HG02870 (cell line): ENCODE measurements at regions not wholly inside any gene's neighbourhood (a gene's known extent, or its start where the extent isn't known, plus 50 kb on each side); places are given as distances from the start of the nearest gene placed in this dataset.

ENCODE experiments used
- ATAC-seq: cut with Tn5 transposase; IDR thresholded peaks from one replicate; pipeline ENCODE4 v1.9.1; 2021; ENCODE audit warnings: mild to moderate bottlenecking, moderate library complexity; ENCODE audit not compliant: unreplicated experiment

DNA sequence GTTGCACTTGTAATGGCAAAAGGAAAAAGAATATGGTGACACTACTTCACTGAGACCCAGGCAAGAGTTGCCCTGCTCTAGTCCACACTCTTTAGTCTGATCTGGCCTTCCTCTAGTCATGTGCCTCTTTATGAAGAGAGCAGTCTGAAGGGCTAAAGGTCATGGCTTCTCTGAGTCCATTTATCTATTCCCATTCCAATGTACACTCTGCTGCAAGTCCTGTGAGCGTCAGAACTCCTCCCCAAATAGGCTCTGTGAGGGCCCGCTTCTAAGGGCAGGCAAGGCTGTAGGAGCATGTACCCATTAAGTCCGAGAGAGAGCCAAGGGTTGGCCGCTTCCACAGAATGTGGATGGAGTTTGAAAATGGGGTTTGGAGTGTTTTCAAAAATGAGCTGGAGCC, 209.3 kb downstream of the AHR start:
- no peak for ATAC-seq

DNA sequence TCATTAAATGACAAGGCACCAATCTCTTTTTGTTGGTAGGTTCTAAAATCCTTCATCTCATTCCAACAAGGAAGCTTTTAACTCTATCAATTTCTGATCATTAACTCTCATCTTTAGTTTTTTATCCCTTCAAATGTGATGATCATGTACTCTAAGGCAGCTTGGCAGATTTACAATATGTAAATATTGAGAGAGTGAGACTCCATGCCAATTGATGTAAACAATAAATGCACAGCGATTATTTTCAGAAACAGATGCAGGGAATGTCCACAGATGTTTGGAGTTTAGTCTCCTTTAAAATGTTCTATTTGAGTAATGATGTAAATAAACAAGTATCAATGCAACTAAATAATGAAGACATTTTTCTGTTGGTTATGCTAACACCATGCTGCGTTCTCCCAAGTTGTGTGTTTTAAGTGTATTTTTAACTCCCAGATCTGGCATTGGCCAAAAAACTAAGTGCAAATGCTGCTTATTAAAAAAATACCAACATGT, 213.8 kb downstream of the AHR start:
- no peak for ATAC-seq

DNA sequence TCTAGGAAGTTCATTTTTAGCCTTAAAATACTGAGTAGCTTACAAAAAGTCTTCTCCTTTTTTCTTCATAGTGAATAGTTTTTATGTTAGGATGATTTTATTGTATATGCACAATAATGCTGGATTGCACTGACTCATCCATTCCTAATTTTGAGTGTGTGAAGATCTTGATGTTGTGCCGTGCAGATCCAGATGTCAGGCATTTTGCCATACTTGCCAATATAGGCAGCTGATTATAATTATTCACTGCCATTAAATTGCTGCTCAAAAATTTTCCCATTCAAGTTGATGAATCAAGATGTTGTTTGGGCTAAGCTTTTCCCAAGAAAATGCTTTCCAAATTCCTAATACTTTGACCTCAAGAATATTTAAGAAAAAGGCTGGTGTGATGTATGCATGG, 218.3 kb downstream of the AHR start:
- no peak for ATAC-seq

DNA sequence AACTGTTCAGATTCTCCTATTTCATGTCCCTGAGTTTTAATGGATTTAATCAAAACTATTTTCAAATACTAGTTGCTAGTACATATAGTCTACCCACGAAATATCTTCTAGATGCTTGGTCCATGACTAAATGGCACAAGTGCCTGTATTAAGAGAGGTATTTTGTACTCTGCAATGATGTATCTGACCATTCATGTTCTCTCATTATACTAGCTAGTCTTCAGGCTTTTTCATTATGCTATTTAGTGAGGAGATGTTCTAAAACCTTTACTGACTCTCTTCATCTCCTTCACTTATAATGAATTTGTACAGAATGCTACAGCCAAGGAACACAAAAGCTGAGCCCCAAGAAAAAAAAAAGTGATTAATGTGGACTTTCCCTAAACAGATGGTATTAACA, 222.5 kb downstream of the AHR start:
- no peak for ATAC-seq

DNA sequence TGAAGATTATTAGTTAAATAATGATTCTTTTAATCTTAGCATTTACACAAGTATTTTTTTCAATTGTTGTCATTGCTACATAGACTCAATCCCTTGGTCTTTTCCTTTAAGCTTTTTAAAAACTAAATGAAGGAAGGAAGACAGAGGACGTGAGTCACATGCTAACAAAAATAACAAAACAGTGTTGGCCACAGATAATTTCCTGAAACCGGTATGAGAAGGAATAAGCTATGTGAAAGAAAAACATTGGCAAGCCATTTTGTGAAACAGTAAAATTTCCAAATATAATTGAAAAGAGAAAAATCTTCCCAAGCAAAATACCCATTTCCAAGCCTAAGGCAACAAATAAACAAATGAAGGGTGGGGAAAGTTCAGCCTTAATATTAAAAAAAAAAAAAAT, 223.0 kb downstream of the AHR start:
- no peak for ATAC-seq

DNA sequence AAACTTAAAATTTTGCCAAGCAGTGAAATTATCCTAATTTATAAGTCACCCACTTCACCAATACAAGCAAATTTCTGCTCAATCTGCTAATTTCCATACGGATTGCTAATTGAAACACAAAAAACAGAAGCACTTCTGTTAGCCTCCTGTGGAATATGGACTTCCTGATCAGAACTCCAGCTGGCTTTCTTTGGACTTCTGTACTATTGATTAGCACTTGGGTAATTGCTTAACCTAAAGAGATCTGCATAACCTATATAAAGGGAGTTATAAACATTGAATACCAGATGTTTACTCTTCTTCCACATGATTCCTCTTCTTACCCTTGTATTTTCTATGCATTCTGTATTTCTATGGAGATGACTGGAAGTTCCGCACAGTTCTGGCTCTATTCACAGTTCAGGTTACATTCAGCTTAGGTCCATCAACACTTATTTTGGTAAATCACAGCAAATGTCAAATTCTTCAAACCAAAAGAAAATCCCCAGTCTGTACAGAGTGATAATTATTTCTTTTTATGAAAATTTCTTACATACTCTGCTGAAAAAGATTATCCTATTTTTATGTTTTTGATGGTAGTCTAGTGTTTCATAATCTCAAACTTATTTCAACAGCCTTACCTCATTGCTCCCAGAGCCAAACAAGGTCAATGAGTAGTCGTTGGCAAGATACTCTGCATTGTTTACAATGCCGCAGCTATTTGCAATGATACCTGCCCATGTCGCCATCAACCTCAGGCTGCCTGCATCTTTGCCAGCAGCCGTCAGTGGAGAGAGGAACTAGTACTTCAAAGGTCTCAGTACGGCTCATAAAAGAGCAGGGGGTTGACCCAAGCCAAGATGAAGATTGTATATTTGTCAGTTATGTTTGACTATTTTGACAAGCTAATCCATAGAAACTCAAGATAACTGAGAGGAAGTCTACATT, 225.6 kb downstream of the AHR start:
- no peak for ATAC-seq

DNA sequence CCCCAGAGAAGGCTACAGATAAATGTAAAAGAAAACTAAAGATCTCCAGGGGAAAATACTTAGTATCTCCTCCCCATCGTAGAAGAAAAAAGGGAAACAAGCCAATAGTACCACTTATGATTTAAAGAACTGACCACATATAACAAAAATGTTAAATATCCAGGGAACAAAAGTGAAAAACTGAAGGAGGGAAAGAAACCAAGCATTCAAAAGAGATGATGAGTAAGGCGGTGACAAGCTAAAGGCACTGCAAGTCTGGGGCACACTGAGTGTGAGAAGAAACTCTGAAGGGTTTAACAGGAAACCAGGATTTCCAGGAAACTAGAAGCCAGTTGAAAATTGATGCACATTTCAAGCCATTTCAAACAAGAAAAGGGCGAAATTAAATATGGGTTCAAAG, 226.3 kb downstream of the AHR start:
- no peak for ATAC-seq

DNA sequence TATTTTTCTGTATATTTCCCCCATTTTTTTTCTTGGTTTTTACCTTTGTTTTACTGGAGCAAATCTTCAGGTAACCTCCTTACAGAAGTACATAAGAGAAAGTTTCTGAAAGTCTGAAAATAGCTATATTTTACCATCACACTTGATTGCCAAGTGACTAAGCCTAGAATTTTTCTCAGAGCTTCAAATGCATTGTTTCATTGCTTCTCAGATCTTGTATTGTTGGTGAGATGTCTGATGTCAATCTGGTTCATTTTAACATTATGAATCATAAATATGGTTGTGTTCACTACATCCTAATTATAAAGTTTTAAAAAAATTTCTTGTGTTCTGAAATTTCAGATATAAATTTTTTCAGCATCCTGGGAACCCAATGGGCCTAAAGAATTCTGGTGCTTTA, 228.2 kb downstream of the AHR start:
- no peak for ATAC-seq

DNA sequence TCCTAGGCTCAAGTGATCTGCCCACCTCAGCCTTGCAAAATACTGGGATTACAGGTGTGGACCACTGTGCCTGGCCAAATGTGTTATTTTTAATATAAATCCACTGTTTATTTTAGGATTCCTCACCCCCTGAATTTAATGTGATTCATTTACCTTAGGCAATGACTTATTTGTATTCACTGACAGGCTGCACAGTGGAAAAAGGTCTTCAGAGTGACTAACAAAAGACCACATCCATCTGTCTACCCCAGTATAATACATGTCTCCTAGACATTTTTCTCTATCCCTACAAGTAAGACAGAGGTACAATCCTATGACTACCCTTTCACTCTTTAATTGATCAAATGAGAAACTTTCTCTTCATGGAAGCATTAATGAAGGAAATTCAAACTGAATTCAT, 230.2 kb downstream of the AHR start:
- no peak for ATAC-seq

DNA sequence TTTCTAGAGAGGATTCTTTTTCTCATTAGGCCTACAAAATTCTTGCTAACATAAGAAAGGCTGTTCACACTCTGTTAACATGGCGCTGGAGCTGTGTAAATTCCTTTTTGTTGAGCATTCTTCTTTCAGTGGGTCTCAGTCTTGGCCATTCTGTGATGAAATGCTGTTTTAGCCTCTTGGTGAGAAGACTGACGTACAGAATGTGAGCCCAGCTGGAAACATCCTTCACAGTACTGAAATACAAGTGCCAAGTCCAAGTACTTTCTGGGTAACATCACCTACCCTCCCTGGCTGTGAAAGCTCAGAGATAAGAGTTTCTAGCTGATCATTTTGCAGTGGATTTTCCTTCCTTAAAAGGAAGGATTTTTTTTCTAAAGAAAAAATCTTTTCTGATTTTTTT, 231.8 kb downstream of the AHR start:
- no peak for ATAC-seq

DNA sequence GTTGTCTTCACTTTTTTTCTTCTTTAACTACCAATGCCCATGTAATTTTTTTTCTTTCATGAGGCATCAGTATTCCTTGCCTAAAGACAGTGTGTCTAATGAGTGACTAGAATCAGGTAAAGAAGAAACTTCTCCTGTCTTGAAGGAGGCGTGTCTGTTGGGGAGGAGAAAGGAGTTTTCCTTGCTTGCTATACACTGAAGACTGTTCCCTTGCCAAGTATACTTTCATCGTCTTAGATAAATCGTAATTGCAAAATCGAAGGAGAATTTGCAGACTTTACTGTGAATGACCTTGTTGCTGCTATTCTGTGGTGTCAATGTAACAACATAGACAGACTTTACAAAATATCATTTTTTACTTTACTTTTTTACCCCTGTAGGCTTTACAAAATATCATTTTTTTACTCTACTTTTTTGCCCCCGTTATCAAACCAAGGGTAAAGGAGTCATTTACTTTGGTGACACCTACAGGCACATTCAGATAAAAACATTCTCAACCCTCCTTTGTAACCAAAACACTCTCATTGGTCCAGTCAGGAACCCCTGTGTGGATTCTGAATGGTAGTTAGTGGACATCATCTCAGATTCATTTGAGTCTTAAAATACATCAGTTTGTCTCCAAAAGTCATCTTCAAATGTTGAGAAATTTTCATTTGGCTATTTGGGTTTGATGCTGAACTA, 232.4 kb downstream of the AHR start:
- no peak for ATAC-seq

DNA sequence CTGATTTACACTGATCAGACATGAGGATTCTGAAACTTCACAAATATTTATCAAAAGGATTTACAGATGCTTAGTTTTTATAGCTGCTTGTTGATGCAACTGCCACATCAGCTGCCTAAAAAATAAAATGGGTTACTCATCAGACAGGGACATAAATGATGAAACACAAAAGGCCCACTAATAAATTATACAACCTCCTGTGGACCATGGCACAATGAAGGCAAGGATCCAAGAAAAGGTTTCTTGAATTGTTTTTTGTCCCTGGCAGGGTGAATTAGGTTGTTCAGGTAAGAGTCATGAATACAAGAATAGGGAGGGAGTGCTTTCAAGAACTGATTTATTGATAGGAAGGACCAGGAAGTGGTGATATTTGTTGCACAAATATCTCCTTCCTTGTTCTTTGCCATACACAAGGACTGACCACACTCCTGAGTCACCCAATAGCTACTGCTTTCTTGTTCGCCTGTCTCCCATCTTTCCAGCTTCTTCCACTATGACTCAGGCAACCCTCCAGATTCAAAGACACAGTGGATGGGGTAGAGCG, 234.5 kb downstream of the AHR start:
- ATAC-seq, result no peak

DNA sequence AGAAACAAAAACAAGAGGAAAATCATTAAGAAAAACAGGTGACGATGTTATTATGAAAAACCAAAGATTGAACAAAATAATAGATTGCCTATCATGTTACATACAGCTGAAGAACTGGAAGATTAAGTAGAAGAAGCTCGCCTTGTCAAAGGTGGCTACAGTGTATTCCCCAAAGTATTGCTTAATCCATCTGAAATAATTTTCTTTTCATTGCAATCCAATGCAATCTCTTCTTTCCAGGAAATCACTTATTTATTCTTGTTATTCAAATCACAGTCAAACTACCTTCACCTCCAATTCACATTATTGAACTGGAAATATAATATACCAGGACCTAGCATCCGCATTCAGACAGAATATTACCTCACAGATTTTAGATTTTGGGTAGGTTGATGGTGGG, 235.9 kb downstream of the AHR start:
- no peak for ATAC-seq

DNA sequence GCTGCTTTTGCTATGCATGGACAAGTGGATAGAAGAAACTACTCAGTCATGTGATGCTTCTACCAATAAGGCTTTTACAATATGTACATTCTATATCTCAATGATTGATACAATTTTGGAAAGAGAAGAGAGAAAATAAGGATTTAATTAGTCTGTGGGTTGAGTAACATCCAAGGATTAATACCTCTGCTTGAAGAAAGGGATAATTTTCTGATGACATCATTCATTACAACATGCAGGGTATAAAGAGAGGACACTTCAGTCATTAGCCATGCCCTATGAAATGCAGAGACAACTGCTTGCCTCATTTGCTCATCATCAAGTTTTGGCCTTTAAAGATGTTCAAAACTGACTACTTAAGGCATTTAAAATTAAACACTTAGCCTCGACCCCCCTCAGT, 237.3 kb downstream of the AHR start:
- no peak for ATAC-seq

DNA sequence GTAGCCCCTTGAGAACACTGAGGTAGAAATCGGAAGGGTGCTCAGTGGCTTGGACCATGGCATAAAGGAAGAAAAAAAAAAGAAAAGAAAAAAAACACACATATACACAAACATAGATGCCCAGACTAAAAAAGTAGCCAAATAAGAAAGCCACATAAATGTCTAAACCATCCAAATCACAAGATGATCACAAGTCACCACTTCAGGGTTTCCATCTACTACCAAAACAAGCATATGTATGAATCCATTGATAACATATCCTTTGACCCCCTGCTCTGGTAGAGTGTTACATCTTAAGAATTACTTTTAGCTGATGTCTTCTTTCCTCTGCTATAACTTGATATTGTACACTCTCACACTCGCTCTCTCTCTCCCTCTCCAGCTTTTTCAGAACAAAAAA, 245.9 kb downstream of the AHR start:
- ATAC-seq, result no peak

DNA sequence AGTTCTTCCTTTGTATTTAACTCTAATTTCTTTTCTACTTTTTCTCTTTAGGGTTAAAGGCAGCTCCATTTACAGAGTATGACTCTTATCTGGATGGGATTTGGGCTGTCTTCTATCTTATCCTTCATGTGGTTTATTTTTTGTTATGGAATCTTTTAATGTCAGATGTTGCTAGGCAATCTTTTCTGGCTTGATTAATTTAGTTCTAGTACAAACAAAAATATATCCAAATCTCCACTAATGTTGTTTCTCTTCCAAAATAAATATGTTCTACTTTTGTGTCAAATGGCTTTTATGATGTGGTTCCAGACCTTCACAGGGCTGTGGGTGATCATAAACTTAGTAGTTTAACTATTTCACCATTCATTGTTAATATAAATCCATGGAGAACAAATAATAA, 246.9 kb downstream of the AHR start:
- ATAC-seq, result no peak

DNA sequence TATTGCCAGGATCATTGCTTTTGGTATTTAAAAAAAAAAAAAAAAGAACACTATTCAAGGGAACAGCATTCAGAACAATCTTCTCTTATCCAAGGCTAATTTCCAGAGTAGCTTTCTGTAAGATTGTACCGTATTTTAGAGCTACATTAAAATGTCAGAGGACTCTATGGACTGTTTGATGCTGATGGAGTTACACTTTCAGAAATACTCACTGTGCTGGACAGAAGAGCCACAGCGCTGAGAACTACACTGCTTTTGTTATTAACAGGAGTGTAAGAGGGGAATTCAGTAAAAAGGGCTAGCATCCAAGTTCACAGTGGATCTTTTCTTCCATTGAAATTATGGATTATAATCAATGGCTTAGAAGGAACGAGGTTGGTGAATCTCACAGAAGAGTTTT, 247.7 kb downstream of the AHR start:
- no peak for ATAC-seq

DNA sequence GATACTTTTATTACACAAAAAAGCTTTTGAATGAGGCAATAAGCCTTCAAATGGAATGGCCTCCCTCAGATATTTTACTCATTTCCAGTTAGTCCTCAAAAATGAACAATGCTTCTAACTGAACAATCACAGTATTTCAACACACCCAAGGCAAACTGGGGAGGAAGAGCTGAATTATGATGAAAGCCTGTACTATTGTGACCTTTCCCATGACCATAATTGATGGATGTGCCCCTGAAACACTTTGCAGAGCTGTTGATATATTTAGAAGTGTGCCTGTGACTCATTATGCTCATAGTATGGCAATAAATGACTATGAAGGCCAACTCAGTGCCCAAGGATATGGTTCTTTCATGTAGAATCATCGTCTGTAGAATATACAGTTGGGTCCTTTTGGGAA, 248.1 kb downstream of the AHR start:
- ATAC-seq, result no peak

DNA sequence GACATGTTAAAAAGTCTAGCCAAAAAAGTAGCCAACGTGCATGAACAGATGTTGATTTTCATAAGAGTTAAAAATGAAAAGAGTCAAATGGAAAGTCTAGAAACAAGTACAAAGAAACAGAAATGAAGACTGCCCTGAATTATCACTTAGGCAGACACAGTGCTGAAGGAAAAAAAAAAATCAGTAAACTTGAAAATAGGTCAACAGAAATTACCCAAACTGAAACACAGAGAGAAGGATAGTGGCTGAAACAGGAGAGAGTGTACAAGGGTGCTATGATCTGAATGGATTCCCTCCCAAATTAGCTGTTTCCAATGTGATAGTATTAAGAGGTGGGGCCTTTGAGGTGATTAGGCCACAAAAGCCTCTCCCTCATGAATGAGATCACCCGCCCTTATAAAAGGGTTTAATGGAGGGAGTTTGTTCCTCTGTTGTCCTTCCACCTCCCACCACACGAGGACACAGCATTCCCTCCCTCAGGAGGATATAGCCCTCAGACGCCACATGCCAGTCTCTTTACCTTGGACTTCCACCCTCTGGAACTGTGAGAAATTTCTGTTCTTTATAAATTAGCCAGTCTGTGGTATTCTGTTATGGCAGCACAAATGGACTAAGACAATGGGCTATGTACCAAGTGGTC, 249.7 kb downstream of the AHR start:
- ATAC-seq, result peak; percentile 67

DNA sequence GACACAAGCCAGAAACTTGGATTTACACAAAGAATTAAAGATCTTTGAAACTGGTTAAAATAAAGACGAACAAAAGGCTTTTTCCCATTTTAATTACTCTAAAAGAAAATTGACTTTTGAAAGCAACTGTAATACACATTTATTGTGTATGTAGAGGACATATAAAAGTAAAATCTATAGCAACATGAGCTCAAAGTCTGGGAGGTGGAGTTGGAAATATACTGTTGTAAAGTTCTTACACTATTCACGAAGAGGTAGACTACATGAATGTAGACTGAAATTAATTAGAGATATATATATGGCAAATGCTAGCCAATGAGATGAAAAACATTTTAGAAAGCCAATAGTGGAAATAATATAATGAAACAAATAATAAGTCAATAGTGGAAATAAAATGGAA, 251.0 kb downstream of the AHR start:
- ATAC-seq, result no peak

DNA sequence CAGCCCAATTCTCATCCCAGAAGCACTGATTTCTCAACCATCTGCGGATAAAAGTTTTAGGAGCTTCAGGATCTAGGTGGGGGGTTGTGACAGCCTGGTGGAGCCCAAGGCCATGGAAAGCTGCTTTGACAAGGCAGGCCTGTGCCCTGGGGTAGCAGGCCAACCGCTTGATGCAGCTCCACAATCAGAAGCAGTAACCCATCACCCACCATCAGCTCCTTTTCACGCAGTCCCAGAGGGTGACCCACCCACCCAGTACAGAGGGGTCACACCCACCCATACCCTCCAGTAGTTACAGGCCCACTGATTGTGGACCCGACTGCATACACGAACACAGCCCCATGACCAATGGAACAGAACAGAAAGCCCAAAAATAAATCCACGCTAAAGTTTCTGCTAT, 253.9 kb downstream of the AHR start:
- no peak for ATAC-seq

DNA sequence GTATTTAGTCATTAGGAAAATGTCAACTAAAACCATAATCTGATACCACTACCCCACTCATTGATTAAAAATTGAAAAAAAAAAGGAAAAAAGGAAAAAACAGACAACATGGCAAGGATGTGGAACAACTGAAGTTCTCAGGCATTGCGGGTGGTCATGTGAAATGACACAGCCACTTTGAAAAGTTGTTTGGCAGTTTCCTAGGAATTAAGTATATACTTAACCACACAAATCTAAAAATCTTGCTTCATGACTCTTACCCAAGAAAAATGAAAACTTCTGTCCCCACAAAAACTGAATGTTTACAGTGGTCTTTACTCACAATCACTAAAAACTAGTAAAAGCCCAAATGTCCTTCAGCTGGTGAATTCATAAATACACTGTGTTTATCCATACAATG, 254.5 kb downstream of the AHR start:
- ATAC-seq, result no peak
